H1 (cell line): ENCODE measurements at regions not wholly inside any gene's neighbourhood (a gene's known extent, or its start where the extent isn't known, plus 50 kb on each side); places are given as distances from the start of the nearest gene placed in this dataset.

Experiments used
- CTCF ChIA-PET: fragments of 300-600 bp; sonication (Branson Sonifier 250); formaldehyde crosslinking; loops from one replicate; lab custom pipeline; 2021; ENCODE audit not compliant: partially characterized antibody; lab: Charles Lee
- POLR2A ChIA-PET: fragments of 300-600 bp; sonication (Branson Sonifier 250); formaldehyde crosslinking; loops from one replicate; lab custom pipeline; 2021; ENCODE audit warnings: inconsistent platforms; ENCODE audit not compliant: partially characterized antibody; lab: Charles Lee
- DNase-seq, 2 experiments: peaks; one replicate each; pipeline versions ENCODE4 v3.0.0 to v3.0.0-alpha.2; 2010 to 2022; ENCODE audit warnings: low spot score in 2 of 2, low read depth in 1 of 2, mixed read lengths in 1 of 2
- FAIRE-seq: peaks from 2 replicates; lab custom pipeline; 2011; peaks lifted over from hg19 to GRCh38; lab: Jason Lieb, UNC
- H2AFZ ChIP-seq: 2 replicates; pipeline ENCODE4 v1.8.1; 2012; ENCODE audit warnings: low read length, inconsistent platforms
- H2AK5ac ChIP-seq: 2 replicates; pipeline ENCODE4 v1.6.1; 2013; ENCODE audit warnings: low read depth, low read length
- H2BK120ac ChIP-seq: replicated peaks from 2 replicates; pipeline ENCODE3; 2013; ENCODE audit warnings: low read depth, low read length, inconsistent platforms
- H2BK12ac ChIP-seq: 2 replicates; pipeline ENCODE4 v1.6.1; 2013; ENCODE audit warnings: low read depth, low read length
- H2BK15ac ChIP-seq: 2 replicates; pipeline ENCODE4 v1.6.1; 2013; ENCODE audit warnings: low read length
- H2BK20ac ChIP-seq: 2 replicates; pipeline ENCODE4 v1.6.1; 2013; ENCODE audit warnings: low read length
- H2BK5ac ChIP-seq: 2 replicates; pipeline ENCODE4 v1.6.1; 2013; ENCODE audit warnings: low read depth, low read length
- H3K14ac ChIP-seq: 2 replicates; pipeline ENCODE4 v1.6.1; 2013; ENCODE audit warnings: inconsistent platforms; ENCODE audit not compliant: insufficient read length
- H3K18ac ChIP-seq: 2 replicates; pipeline ENCODE4 v1.6.1; 2013; ENCODE audit warnings: low read length; ENCODE audit errors: extremely low read depth
- H3K23ac ChIP-seq: 2 replicates; pipeline ENCODE4 v1.6.1; 2013; ENCODE audit warnings: inconsistent platforms; ENCODE audit not compliant: insufficient read length
- H3K23me2 ChIP-seq: 2 replicates; pipeline ENCODE4 v1.6.1; 2013; ENCODE audit warnings: low read depth, low read length
- H3K27ac ChIP-seq: 2 replicates; pipeline ENCODE4 v1.6.1; 2011; ENCODE audit warnings: low read depth, low read length, inconsistent platforms
- H3K27me3 ChIP-seq, 4 experiments: replicated peaks in 1 of 4; 1 replicate in 1 of 4; 2 replicates in 3 of 4; pipeline versions ENCODE4 v1.6.1 to v1.8.1; 2011 to 2013; ENCODE audit warnings: low read length in 3 of 4, mild to moderate bottlenecking in 3 of 4, inconsistent platforms in 2 of 4, mixed read lengths in 2 of 4, moderate library complexity in 1 of 4; ENCODE audit not compliant: control insufficient read depth in 3 of 4, insufficient read depth in 3 of 4; ENCODE audit errors: extremely low read depth in 1 of 4
- H3K36me3 ChIP-seq, 4 experiments: 2 replicates each; pipeline versions ENCODE4 v1.6.1 to v1.8.1; 2011 to 2013; ENCODE audit warnings: mild to moderate bottlenecking in 4 of 4, low read length in 3 of 4, moderate library complexity in 2 of 4, control low read depth in 1 of 4, inconsistent platforms in 1 of 4; ENCODE audit not compliant: insufficient read depth in 4 of 4, control insufficient read depth in 2 of 4
- H3K4ac ChIP-seq: replicated peaks from 2 replicates; pipeline ENCODE3; 2013; ENCODE audit warnings: low read length, low read depth, mixed read lengths, inconsistent platforms; ENCODE audit not compliant: insufficient read length
- H3K4me1 ChIP-seq, 4 experiments: replicated peaks in 1 of 4; 1 replicate in 1 of 4; 2 replicates in 3 of 4; pipeline versions ENCODE4 v1.6.1 to v1.8.1; 2011 to 2013; ENCODE audit warnings: low read length in 3 of 4, inconsistent platforms in 2 of 4, mixed read lengths in 1 of 4; ENCODE audit not compliant: insufficient read depth in 4 of 4, control insufficient read depth in 3 of 4
- H3K4me2 ChIP-seq, 2 experiments: 2 replicates each; pipeline versions ENCODE4 v1.6.1 to v1.8.1; 2011 to 2013; ENCODE audit warnings: low read depth in 2 of 2, low read length in 2 of 2, control low read depth in 1 of 2, inconsistent platforms in 1 of 2, mild to moderate bottlenecking in 1 of 2; ENCODE audit not compliant: insufficient read depth in 1 of 2
- H3K4me3 ChIP-seq, 4 experiments: fragments of 200-600, 300-600 bp in 1 of 4; sonication (generic), shearing (Covaris generic), sonication (Bioruptor Twin) in 1 of 4; 2 replicates each; pipeline versions ENCODE4 v1.5.1 to v1.8.1; 2011 to 2016; ENCODE audit warnings: low read length in 4 of 4, low read depth in 3 of 4, control low read depth in 2 of 4, inconsistent platforms in 2 of 4, mild to moderate bottlenecking in 2 of 4, mixed read lengths in 1 of 4, moderate library complexity in 1 of 4; ENCODE audit not compliant: insufficient read depth in 2 of 4; ENCODE audit errors: extremely low read depth in 1 of 4
- H3K56ac ChIP-seq: replicated peaks from 2 replicates; pipeline ENCODE3; 2013; ENCODE audit warnings: low read depth, mild to moderate bottlenecking, mixed read lengths, low read length, inconsistent platforms; ENCODE audit not compliant: insufficient read length
- H3K79me1 ChIP-seq: 2 replicates; pipeline ENCODE4 v1.6.1; 2013; ENCODE audit warnings: low read depth, low read length, control low read depth
- H3K79me2 ChIP-seq, 2 experiments: 2 replicates each; pipeline versions ENCODE4 v1.6.1 to v1.8.1; 2012 to 2013; ENCODE audit warnings: low read length in 2 of 2, mild to moderate bottlenecking in 2 of 2, inconsistent platforms in 1 of 2; ENCODE audit not compliant: insufficient read depth in 2 of 2, control insufficient read depth in 1 of 2
- H3K9ac ChIP-seq, 4 experiments: replicated peaks in 1 of 4; 1 replicate in 1 of 4; 2 replicates in 3 of 4; pipeline versions ENCODE4 v1.6.1 to v1.8.1; 2011 to 2013; ENCODE audit warnings: low read depth in 3 of 4, low read length in 3 of 4, control low read depth in 2 of 4, mild to moderate bottlenecking in 2 of 4, moderate library complexity in 2 of 4, inconsistent platforms in 1 of 4; ENCODE audit errors: extremely low read depth in 1 of 4
- H3K9me3 ChIP-seq, 2 experiments: 2 replicates each; pipeline versions ENCODE4 v1.6.1 to v1.8.1; 2012 to 2013; ENCODE audit warnings: mild to moderate bottlenecking in 2 of 2, moderate library complexity in 2 of 2, control low read depth in 1 of 2, inconsistent platforms in 1 of 2, low read depth in 1 of 2, low read length in 1 of 2, mixed read lengths in 1 of 2; ENCODE audit not compliant: insufficient read depth in 2 of 2
- H4K20me1 ChIP-seq, 2 experiments: replicated peaks in 1 of 2; 2 replicates each; pipeline versions ENCODE3 to v1.8.1; 2011 to 2013; ENCODE audit warnings: inconsistent platforms in 2 of 2, low read length in 2 of 2, mild to moderate bottlenecking in 1 of 2; ENCODE audit not compliant: insufficient read depth in 2 of 2, control insufficient read depth in 1 of 2
- H4K5ac ChIP-seq: 2 replicates; pipeline ENCODE4 v1.6.1; 2013; ENCODE audit warnings: low read length, low read depth, mixed read lengths, inconsistent platforms; ENCODE audit not compliant: insufficient read length
- H4K8ac ChIP-seq: 2 replicates; pipeline ENCODE4 v1.8.0; 2013; ENCODE audit warnings: mild to moderate bottlenecking, moderate library complexity, low read length, inconsistent platforms; ENCODE audit not compliant: insufficient read depth; ENCODE audit errors: extremely low read depth
- H4K91ac ChIP-seq: replicated peaks from 2 replicates; pipeline ENCODE3; 2013; ENCODE audit warnings: low read length, mixed read lengths, inconsistent platforms; ENCODE audit not compliant: insufficient read length
- ATF3 ChIP-seq: IDR thresholded peaks from 2 replicates; pipeline ENCODE4 v1.6.1; 2011; ENCODE audit warnings: low read depth, mild to moderate bottlenecking, low read length; ENCODE audit not compliant: insufficient read depth
- BACH1 ChIP-seq: IDR thresholded peaks from 2 replicates; pipeline ENCODE4 v1.6.1; 2012; ENCODE audit warnings: low read length, improper control_type of control experiment
- BRCA1 ChIP-seq: IDR thresholded peaks from 2 replicates; pipeline ENCODE4 v1.6.1; 2012; ENCODE audit warnings: low read depth, low read length, improper control_type of control experiment
- POLR2AphosphoS5 ChIP-seq: IDR thresholded peaks from 2 replicates; pipeline ENCODE4 v1.6.1; 2011; ENCODE audit warnings: low read depth, low read length
- RAD21 ChIP-seq, 2 experiments: IDR thresholded peaks in 1 of 2; conservative IDR thresholded peaks in 1 of 2; 2 replicates each; pipeline ENCODE4 v1.6.1; 2011; ENCODE audit warnings: low read depth in 2 of 2, low read length in 2 of 2, improper control_type of control experiment in 1 of 2, inconsistent platforms in 1 of 2, mild to moderate bottlenecking in 1 of 2, moderate library complexity in 1 of 2
- RBBP5 ChIP-seq: IDR thresholded peaks from 2 replicates; pipeline ENCODE4 v1.7.1; 2012; ENCODE audit warnings: low read depth, mild to moderate bottlenecking, inconsistent platforms, low read length, moderate library complexity, borderline replicate concordance
- RNF2 ChIP-seq: fragments of 200-900, 300-1000 bp; sonication (generic); IDR thresholded peaks from 2 replicates; pipeline ENCODE4 v1.7.1; 2016; ENCODE audit warnings: borderline replicate concordance, low read depth, mild to moderate bottlenecking, antibody characterized with exemption, low read length; ENCODE audit not compliant: poor library complexity, severe bottlenecking; ENCODE audit errors: missing control alignments
- SP1 ChIP-seq: IDR thresholded peaks from 2 replicates; pipeline ENCODE4 v1.6.1; 2011; ENCODE audit warnings: low read depth, low read length
- SRF ChIP-seq: IDR thresholded peaks from 2 replicates; pipeline ENCODE4 v1.6.1; 2011; ENCODE audit warnings: mild to moderate bottlenecking, low read depth, low read length, moderate library complexity
- TAF1 ChIP-seq: IDR thresholded peaks from 2 replicates; pipeline ENCODE4 v1.6.1; 2011; ENCODE audit warnings: mild to moderate bottlenecking, low read depth, low read length
- TCF12 ChIP-seq: IDR thresholded peaks from 2 replicates; pipeline ENCODE4 v1.6.1; 2011; ENCODE audit warnings: low read depth, mild to moderate bottlenecking, low read length
- WGBS, 2 experiments: shearing (Covaris generic) in 1 of 2; methylation state at CpG; one replicate each; pipeline versions ENCODE4 v1.1.6 to v1.1.7; 2013 to 2015; ENCODE audit warnings: low lambda C conversion rate in 2 of 2, mixed read lengths in 2 of 2, inconsistent platforms in 1 of 2, low coverage in 1 of 2, missing lambda C conversion rate in 1 of 2; ENCODE audit not compliant: insufficient replicate concordance in 2 of 2, insufficient coverage in 1 of 2, insufficient read length in 1 of 2; ENCODE audit errors: extremely low coverage in 1 of 2, missing lambda C conversion rate in 1 of 2; 5-methylcytosine and 5-hydroxymethylcytosine counted together

- no peak overlapping the region for H3K4me3 ChIP-seq
- POLR2A ChIA-PET, result no interaction called here
- no peak overlapping the region for H2BK15ac ChIP-seq
Measured at GRCh38 chr11:42800041-42800440, 511.8 kb upstream of the API5 start.

More at GRCh38 chr11:42800041-42800440, 511.8 kb upstream of the API5 start:
- H2BK120ac ChIP-seq, result no peak overlapping the region
- no peak overlapping the region for H3K4me2 ChIP-seq
- no peak for DNase-seq
- no peak overlapping the region for H3K4ac ChIP-seq
- H2BK20ac ChIP-seq, result no peak overlapping the region
- H3K27ac ChIP-seq, result no peak overlapping the region
- TF ChIP-seq TCF12 (no peak), RBBP5 (no peak), BRCA1 (no peak), RAD21 (IDR thresholded peaks at IDR 0.05 in 1 of 2, conservative IDR thresholded peaks at IDR 0.05 in 1 of 2; ENCODE audit: low read depth in 2 of 2, low read length in 2 of 2) (no peak), BACH1 (no peak), RNF2 (no peak), SP1 (no peak), TAF1 (no peak), ATF3 (no peak), POLR2AphosphoS5 (no peak), SRF (no peak)
- H3K27me3 ChIP-seq, result no peaks in the 10 kb centered on the region
- H3K79me2 ChIP-seq, result no peaks in the 10 kb centered on the region
- H4K5ac ChIP-seq, result no peak overlapping the region
- no peaks in the 10 kb centered on the region for H3K23me2 ChIP-seq
- no peaks in the 10 kb centered on the region for H3K36me3 ChIP-seq
- H4K8ac ChIP-seq, result no peak overlapping the region
- CTCF ChIA-PET, result interaction anchor here (0.8 to 1.2 kb wide), 3 partner anchors 10 to 22 kb away, joined by 3 read pairs; no protein-coding TSS in a partner anchor
- no peak overlapping the region for H3K9ac ChIP-seq
- H2BK5ac ChIP-seq, result no peak overlapping the region
- no peak overlapping the region for H2AFZ ChIP-seq
- H3K56ac ChIP-seq, result no peak overlapping the region
- no peak overlapping the region for H3K14ac ChIP-seq
- H3K23ac ChIP-seq, result no peak overlapping the region
- no peaks in the 10 kb centered on the region for H4K20me1 ChIP-seq
- H2BK12ac ChIP-seq, result no peak overlapping the region
- 85% methylated on average over 4 of the region's 4 CpGs; no CpG with 5 or more reads in 1 of the 2 experiments for WGBS, 2 experiments
- no peak overlapping the region for H4K91ac ChIP-seq
- H3K4me1 ChIP-seq, result no peaks in the 10 kb centered on the region
- H3K9me3 ChIP-seq, result no peaks in the 10 kb centered on the region
- no peak overlapping the region for H3K18ac ChIP-seq
- H2AK5ac ChIP-seq, result no peak overlapping the region
- FAIRE-seq, result no peak
- no peaks in the 10 kb centered on the region for H3K79me1 ChIP-seq
